Stimulated activated CD4-positive, alpha-beta T cell treated with anti-CD3 and anti-CD28 coated beads, Interleukin-15, amount 100 ng/mL, for 1 hour (primary cell): ENCODE measurements at regions not wholly inside any gene's neighbourhood (a gene's known extent, or its start where the extent isn't known, plus 50 kb on each side); places are given as distances from the start of the nearest gene placed in this dataset.

Experiments
- DNase-seq, 2 donors: peaks; one replicate each; pipeline ENCODE4 v3.0.0-alpha.2; 2020; ENCODE audit warnings: low read depth in 1 of 2, low spot score in 1 of 2

DNA sequence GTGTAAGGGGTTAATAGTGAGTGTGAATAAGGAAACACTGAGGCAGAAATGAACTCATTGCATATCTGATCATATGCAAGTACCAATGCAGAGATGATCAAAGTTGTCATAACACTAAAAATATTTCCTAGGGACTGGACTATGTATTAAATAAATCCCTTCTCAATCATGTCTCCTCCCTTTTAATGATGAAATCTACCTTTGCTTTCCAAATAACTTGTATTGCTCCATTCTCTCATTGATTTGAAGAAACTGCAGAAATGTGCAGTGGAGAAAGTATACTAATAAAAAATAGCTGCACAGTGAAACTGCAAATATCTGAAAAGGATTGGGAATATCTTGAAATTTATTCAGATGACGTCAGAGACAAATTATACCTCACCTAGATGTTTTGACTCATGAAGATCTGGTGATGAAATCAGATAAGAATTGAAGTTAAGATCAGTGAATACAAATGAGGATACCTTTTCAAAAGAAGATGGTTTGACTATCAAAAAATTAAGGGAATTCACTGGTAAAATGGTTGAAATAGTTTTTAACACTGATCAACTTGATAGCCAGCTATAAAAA lies 1264.9 kb upstream of the USP15 start:
- no peak for DNase-seq

DNA sequence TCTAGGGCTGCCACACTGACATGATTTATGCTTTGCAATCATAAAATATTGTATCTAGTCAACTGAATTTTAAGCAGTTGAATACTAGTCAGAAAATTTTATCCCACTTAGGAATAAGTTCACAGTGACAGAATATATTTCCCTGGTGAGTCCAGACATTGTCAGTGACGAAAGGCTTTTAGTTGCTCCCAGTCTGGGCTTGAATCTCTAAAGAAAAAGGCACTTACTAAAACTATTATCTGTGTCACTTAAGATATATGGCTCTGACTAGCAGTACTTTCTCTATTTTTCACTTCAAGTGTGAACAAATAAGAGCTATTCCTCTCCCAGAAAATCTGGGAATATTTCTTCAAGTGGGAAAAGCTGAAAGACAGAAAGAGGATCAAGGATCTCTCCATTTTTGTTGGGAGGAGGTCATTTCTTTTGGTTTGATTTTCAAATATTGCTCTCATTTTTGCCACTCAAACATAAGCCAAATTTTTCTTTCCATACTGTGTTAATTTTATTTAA lies 1262.3 kb upstream of the USP15 start:
- DNase-seq = no peak

DNA sequence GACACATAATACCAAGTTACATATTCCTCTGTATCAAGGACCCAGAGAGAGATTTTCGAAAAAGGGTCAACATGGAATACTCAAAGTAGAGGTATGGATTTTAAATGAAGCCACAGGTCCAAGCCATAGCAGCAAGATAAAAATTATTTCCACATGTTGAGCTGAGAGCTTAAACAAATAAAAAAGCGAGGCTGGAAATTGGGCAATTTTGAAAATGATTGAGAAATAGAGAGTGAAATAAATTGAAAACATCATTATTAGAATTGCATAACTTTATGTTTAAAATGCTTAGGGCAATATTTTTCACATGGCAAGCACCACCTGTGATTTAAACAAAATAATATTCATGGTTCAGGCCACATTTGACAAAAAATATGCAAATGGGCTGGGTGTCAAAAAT lies 1251.0 kb upstream of the USP15 start:
- DNase-seq = no peak

DNA sequence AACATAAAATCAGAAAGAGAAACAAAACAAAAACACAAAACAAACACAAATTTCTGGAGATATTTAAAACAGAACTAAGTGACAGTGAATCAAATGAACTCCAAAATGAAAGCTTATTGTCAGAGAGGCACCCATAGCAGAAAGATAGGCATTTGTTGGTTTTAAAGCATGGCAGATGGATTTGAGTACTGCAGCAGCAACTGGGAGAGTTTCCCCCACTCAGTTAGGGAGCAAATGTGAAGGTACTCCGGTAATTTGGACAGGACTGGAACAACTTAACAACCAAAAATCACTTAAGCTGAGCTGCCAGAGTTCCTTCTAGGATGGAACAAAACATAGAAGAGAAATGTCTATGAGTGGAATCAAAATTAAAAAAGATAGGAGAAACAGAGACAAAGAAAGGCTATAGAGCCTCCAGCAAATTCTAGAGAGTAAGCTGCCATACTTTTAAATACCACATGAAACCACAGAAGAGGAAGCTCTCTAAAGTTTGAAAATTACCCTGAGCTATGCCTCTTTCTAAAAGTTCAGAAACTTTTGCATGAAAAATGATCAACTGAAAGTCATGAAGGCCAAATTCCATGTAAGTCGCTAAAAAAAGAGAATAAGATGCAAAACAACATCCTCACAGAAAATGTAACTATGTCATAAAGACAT lies 1248.3 kb upstream of the USP15 start:
- DNase-seq = no peak

DNA sequence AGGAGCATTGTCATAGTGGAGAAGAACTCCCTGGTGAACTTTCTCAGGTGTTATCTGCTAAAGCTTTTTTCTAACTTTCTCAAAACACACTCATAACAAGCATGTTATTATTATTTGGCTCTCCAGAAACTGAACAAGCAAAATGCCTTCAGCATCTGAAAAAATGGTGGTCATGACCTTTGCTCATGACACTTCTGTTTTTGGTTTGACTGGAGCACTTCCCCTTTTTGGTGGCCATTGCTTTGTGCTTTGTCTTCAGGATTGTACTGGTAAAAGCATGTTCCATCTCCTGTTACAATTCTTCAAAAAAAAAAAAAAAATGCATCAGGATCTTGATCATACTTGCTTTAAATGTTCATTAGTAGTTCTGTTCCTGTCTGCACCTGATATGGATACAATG lies 1241.6 kb upstream of the USP15 start:
- no peak for DNase-seq

DNA sequence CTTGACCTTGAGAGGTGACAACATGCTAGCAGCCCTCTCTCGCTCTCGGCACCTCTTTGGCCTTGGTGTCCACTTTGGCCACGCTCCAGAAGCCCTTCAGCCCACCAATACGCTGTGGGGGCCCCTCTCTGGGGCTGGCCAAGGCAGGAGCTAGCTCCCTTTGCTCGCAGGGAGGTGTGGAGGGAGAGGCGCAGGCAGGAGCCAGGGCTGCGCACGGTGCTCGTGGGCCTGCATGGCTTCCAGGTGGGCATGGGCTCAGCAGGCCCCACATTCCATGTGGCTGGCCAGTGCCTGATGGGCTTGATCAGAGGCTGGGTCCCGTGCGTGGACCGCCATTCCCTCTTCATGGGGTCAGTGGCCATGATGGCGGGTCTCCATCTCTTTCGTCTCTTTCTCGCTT lies 1237.0 kb upstream of the USP15 start:
- DNase-seq = no peak

DNA sequence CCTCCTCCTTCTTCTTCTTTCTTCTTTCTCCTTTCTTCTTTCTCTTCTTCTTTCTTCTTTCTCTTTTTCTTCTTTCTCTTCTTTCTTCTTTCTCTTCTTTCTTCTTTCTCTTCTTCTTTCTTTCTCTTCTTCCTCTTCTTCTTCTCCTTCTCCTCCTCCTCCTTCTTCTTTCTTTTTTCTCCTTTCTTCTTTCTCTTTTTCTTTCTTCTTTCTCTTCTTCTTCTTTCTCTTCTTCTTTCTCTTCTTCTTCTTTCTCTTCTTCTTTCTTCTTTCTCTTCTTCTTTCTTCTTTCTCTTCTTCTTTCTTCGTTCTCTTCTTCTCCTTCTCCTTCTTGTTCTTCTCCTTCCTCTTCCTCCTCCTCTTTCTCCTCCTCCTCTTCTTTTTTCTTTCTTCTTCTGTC lies 1230.7 kb upstream of the USP15 start:
- DNase-seq = no peak

DNA sequence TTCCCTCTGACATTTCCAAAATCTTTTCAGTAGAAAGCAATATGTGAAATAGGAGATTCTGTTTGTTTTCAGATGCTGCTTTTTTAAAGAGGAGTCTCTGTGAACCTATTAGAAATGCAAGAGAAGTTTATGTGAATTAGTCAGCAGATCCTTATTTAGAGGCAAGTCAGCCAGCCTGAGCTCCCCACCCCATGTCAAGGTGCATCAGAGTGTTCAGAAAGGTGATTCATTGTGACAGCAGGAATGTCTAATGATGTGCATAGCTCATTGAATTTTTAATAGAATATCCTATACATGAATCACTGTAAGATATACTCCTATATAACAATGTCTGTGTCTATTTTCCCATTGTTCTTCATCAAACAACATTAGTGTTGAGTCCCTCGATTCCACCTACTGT lies 1222.4 kb upstream of the USP15 start:
- DNase-seq = no peak

DNA sequence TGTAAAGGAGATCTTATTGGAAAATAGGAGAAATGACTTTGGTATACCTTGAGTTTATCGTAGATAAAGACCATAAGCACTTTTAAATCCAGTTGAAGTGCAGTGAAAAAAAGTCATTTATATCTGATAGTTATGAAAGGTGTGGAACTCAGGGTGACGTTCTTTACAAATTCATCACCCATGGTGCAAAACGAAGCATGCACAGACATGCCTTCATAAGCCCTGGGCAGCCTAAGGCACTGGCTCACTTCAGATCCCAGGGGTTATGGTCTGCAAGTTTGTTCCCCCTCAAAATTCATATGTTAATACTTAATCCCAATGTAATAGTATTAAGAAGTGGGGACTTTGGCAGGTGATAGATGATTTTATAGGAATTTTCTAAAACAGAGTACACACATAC lies 1216.4 kb upstream of the USP15 start:
- no peak for DNase-seq

DNA sequence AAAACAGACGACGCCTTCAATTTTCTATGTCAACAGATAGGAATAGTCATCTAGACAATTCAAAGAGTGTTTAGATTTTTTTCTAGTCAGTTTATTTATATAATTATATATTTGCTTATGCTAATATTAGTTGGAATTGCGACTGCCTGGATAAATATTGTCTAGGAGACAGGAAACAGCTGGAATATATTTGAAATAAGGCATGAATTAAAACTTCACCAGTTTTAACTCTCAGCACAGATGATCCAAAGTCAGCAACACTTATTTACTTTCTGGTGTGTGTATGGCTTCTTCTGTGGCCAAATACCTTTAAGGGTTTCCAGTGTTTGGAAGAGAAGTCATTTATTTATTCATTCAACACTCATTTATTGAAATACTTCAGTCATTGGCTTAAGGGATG lies 1215.4 kb upstream of the USP15 start:
- DNase-seq = no peak

DNA sequence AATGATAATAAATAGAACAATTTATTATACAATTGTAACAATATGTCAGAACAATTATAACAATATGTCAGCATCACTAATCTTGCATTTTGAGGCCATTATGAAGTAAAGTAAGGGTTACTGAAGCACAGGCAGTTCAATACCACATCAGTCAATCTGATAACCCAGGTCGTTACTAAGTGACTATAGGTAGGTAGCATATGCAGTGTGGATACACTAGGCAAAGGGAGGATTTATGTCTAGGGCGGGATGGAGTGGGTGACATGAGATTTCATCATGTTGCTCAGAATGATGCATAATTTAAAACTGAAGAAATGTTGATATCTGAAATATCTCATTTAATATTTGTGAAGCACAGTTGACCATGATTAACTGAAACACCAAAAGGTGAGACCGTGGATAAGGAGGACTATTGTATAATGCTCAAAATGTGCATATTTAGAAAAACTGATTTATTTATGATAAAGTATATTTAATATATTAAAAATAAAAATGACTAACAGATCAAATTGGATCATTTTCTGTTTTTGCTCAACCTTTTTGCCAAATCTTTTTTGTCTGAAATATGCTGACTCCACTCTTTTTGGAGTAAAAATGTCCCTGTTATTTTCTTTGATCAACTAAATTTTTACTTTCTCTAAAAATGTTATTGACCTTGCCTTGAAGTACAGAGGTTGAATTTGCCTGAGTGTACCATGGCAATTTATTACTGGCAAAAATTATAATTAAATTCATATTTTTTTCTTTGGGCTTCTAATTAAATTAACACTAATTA lies 1189.4 kb upstream of the USP15 start:
- no peak for DNase-seq

DNA sequence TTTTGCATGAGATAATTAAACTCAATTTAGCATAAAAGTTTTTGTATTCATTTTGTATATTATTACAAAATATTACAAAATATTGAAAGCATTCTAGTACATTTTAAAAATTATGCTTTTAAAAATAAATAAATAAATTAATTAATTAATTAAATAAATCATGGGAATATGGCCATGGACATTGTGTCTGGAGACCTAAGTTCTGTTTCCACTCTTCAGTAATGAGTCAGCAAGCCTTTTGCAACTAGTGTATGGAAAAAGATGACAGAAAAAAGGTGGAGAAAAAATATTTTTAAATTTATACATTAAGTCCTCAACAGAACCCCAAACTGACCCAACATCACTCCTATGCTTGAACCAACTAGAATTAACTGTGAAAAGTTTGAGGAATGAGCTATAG lies 1187.5 kb upstream of the USP15 start:
- no peak for DNase-seq

DNA sequence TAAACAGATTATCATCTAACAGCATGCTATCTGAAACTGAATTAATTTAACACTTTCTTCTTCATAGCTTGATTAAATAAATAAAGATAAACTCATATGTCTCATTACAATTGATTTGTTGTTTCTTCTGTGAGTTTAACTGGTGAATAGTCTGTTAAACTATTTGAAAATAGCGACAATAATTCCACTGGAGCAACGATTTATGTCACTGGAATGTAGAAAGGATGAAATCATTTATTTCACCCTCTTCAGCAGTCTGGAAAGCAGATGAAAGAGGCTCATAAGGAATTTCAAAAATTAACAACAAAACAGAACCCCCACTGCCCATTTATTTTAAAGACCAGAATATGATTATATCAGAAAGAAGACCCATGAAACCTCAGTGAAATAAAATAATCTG lies 1165.1 kb upstream of the USP15 start:
- no peak for DNase-seq

DNA sequence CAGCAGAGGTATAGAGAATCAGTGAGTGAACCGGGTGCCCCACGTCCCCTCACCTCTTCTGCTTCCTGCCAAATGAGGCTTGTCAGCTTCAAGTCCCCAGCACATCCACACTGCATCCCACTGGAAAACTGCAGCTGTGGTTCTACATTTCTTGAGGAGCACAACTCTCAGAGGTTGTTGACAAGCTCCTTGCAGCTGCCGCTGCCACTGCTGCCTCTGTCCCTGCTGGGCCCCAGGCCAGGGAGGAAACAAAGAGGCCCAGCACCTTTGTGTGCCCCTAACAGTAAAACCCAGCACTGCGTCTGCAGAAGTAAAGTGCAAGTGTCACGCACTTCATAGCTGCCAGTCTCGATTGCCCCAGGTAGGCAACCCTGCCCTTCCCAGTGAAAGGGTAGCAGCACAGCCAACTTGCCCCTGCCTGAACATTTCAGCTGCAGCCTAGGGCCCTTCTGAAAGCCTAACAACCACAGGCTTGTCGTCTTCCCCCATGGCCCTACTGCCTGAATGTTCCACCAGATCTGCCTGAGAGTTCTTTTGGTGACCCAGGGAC lies 1162.1 kb upstream of the USP15 start:
- DNase-seq = no peak

DNA sequence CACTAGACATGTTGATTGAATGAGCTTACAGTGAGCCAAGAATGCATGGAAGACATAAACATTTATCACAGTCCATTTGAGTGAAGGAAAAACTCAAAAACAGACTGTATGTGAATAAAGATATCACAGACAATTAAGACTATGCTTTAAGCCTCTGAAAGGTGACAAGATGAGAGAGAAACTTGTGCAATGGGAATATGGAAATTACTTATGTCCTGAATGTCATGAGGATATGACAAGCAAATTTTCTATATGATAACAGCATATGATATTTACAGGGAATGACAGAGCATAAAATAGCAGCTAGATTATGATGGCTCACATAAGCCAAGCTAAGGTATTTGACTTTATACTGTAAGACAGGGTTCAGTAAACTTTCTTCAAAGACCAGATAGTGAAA lies 1153.1 kb upstream of the USP15 start:
- no peak for DNase-seq

DNA sequence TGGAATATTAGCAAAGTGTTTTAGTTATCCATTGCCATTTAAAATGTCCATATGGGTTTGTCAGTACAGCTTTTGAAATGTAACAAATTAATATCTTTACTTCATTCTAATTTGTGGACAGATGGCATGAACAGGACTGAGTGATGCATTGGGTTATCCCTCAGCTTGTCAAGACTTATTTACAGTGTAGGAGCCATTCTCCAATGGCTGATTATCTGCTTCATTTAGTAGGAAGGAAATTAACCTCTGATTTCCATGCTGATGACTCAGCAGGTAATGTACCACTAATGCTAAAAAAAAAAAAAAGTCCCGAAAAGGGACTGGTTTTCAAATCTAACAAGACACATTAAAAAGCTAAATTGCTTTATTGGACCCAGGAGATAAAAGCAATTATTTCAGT lies 1149.0 kb upstream of the USP15 start:
- DNase-seq = no peak

DNA sequence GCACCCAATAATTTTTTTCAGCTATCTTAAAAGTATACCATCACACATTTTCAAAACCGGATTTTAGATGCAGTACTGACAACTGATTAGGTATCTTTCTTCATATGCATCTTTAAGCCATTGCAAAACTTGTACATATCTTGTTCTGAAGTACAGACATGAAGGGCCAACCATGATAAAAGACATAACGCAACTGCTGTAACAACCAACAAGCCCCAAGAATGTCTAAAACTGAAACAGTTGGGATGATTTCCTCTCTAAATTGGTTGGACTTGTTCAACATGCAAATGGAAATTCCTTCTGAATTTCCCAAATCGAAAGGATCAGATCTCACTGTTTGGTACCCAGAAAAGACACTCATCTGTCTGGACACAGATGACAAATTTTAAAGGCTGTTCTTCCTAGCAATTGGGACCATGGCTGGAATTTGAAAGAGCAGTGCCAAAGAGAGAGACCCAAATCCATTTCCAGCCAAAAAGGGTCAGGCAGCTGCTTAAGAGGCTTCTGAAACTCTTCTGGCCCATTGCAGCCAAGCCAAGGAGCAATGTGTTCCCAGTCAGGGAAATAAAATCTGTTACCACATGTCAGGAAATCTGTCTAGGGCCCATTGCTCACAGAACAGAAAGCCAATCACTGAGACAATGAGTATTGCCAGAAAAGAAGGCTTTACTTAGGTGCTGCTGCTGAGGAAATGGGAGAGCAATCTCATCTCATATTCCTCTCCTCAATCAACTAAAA lies 1122.4 kb upstream of the USP15 start:
- DNase-seq = no peak

DNA sequence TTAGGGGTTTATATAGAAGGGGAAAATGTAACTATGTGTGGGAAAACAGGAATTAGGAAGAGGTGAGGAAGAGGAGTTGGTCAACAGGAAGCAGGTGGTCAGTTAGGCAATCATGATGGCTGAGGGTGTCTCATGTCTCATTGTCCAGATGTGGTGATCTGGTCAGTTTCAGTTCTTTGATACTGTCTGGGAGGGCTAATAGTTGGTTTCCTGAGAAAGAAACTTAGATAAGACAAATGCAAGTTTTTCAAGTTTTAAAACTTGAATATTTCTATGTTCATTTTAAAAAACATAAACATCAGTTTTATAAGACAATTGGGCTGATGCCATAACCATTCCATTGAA lies 1121.8 kb upstream of the USP15 start:
- DNase-seq = no peak

DNA sequence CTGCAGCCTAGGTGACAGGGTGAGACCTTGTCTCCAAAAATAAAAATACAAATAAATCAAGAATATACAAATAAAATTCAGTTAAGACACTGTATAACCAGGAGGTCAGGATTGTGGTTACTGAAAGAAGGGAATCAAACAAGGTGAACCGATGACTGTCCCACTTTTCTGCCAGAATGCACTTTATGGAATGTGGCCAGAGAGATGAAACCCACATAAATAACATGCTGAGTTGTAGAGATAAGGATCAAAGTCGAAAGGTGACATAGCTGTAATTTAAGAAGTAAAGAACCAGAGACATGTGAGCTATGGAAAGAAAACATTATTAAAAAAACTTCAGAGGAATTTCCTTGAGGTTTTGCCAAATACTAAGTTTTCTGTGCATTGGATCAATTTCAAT lies 1098.2 kb upstream of the USP15 start:
- DNase-seq = no peak

DNA sequence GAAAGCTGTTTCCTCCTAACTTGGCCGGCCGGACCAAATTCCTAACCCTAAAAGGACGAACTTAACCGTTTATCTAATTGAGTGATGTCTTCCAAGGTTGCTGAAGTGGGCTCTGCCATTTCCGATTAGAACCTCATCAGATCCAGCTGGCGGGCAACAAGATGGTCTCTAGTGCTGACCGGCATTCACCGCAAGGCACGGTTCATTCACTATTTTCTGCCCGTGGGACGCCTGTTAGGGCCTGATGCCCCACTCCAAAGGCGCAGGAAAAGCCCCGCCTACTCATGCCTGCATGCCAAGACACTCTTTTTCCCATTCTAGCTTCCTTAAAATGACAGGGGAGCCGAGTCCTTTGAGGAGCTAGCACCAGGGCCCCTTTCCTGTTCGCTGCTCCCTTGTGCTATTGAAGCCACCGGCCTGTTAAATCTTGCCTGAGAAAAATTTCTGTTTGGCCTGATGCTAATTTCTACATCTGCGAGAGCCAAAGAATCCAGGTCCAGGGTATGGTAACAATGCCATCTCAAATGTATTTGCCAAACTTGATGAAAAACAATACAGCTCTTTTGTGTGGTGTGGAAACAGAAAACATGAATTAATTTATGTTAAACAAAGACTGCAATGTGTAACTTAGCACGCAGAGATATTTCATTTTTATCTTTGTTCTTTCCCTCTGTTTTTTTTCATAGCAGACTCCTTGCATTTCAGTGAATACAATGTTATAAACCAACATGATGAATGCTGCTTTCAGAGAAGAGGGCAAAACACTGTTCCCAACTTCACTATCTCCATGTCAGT lies 1071.2 kb upstream of the USP15 start:
- no peak for DNase-seq

DNA sequence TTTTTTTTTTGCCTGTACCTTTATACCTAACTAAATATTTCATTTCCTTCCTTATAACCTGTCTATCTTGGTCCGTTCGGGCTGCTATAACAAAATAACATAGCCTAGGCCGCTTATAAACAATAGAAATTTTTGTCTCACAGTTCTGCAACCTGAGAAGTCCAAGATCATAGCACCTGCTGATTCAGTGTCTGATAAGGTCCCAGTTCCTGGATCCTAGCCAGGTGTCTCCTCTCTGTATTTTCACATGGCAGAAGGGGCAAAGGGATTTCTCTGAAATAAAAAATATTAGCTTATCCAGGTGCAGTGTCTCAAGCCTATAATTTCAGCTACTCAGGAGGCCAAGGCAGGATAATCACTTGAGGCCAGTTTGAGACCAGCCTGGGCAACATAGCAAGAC lies 1046.6 kb upstream of the USP15 start:
- no peak for DNase-seq
